ENCODE measurements at regions not wholly inside any gene's neighbourhood (a gene's known extent, or its start where the extent isn't known, plus 50 kb on each side); places are given as distances from the start of the nearest gene placed in this dataset.

- no peak for DNase-seq (ENCODE audit: low read depth, low spot score)
Measured at GRCh38 chr2:156837635-156838370, 401.6 kb downstream of the GPD2 start.

- DNase-seq (ENCODE audit: low read depth, low spot score) = no peak
Measured at GRCh38 chr2:156841321-156841720, 405.1 kb downstream of the GPD2 start.

- DNase-seq (ENCODE audit: low read depth, low spot score) = no peak
Measured at GRCh38 chr2:156845806-156846558, 409.8 kb downstream of the GPD2 start.

- no peak for DNase-seq (ENCODE audit: low read depth, low spot score)
Measured at GRCh38 chr2:156852210-156852609, 405.3 kb upstream of the GALNT5 start.

- no peak for DNase-seq (ENCODE audit: low read depth, low spot score)
Measured at GRCh38 chr2:156852681-156853080, 404.8 kb upstream of the GALNT5 start.

- no peak for DNase-seq (ENCODE audit: low read depth, low spot score)
Measured at GRCh38 chr2:156864325-156864724, 393.2 kb upstream of the GALNT5 start.

- DNase-seq (ENCODE audit: low read depth, low spot score) = no peak
Measured at GRCh38 chr2:156864753-156865152, 392.8 kb upstream of the GALNT5 start.

GRCh38 chr2:156867201-156867600 lies 390.3 kb upstream of the GALNT5 start:
- DNase-seq (ENCODE audit: low read depth, low spot score) = no peak

- no peak for DNase-seq (ENCODE audit: low read depth, low spot score)
Measured at GRCh38 chr2:156874707-156875106, 382.8 kb upstream of the GALNT5 start.

- no peak for DNase-seq (ENCODE audit: low read depth, low spot score)
Measured at GRCh38 chr2:156883804-156884203, 373.7 kb upstream of the GALNT5 start.

- DNase-seq (ENCODE audit: low read depth, low spot score) = no peak
Measured at GRCh38 chr2:156884216-156884615, 373.3 kb upstream of the GALNT5 start.

GRCh38 chr2:156890529-156891148 lies 366.9 kb upstream of the GALNT5 start:
- DNase-seq (ENCODE audit: low read depth, low spot score) = no peak

GRCh38 chr2:156891609-156892008 lies 365.9 kb upstream of the GALNT5 start:
- no peak for DNase-seq (ENCODE audit: low read depth, low spot score)

- DNase-seq (ENCODE audit: low read depth, low spot score) = no peak
Measured at GRCh38 chr2:156892467-156893281, 364.8 kb upstream of the GALNT5 start.

GRCh38 chr2:156896294-156896693 lies 361.2 kb upstream of the GALNT5 start:
- DNase-seq (ENCODE audit: low read depth, low spot score) = no peak

GRCh38 chr2:156897548-156897947 lies 360.0 kb upstream of the GALNT5 start:
- DNase-seq (ENCODE audit: low read depth, low spot score) = no peak

- no peak for DNase-seq (ENCODE audit: low read depth, low spot score)
Measured at GRCh38 chr2:156901373-156902031, 356.0 kb upstream of the GALNT5 start.

GRCh38 chr2:156903335-156903734 lies 354.2 kb upstream of the GALNT5 start:
- no peak for DNase-seq (ENCODE audit: low read depth, low spot score)

- DNase-seq (ENCODE audit: low read depth, low spot score) = no peak
Measured at GRCh38 chr2:156907806-156908205, 349.7 kb upstream of the GALNT5 start.

GRCh38 chr2:156908825-156909224 lies 348.7 kb upstream of the GALNT5 start:
- DNase-seq (ENCODE audit: low read depth, low spot score) = no peak

GRCh38 chr2:156909983-156910382 lies 347.5 kb upstream of the GALNT5 start:
- no peak for DNase-seq (ENCODE audit: low read depth, low spot score)
